H9 (cell line): ENCODE measurements at regions not wholly inside any gene's neighbourhood (a gene's known extent, or its start where the extent isn't known, plus 50 kb on each side); places are given as distances from the start of the nearest gene placed in this dataset.

ENCODE experiments used
- DNase-seq: peaks from one replicate; pipeline ENCODE4 v3.0.0-alpha.2; 2017
- H2AFZ ChIP-seq: one replicate; pipeline ENCODE4 v1.6.1; 2013; ENCODE audit warnings: mild to moderate bottlenecking, low read length, control low read depth, moderate library complexity
- H2AK5ac ChIP-seq: 2 replicates; pipeline ENCODE4 v1.6.1; 2013; ENCODE audit warnings: low read length, control low read depth, mixed read lengths; ENCODE audit not compliant: insufficient read length
- H2BK120ac ChIP-seq: one replicate; pipeline ENCODE4 v1.6.1; 2013; ENCODE audit warnings: low read depth, mild to moderate bottlenecking, low read length, control low read depth, inconsistent platforms; ENCODE audit not compliant: poor library complexity, severe bottlenecking
- H2BK12ac ChIP-seq: 2 replicates; pipeline ENCODE4 v1.6.1; 2013; ENCODE audit warnings: low read length, control low read depth, mixed read lengths, low read depth; ENCODE audit not compliant: insufficient read length
- H2BK15ac ChIP-seq: 2 replicates; pipeline ENCODE4 v1.6.1; 2013; ENCODE audit warnings: low read depth, low read length, control low read depth
- H2BK20ac ChIP-seq: one replicate; pipeline ENCODE4 v1.6.1; 2013; ENCODE audit warnings: low read depth, mild to moderate bottlenecking, low read length, control low read depth, inconsistent platforms; ENCODE audit not compliant: poor library complexity, severe bottlenecking
- H2BK5ac ChIP-seq: 2 replicates; pipeline ENCODE4 v1.6.1; 2013; ENCODE audit warnings: low read length, control low read depth, mixed read lengths; ENCODE audit not compliant: insufficient read length
- H3K14ac ChIP-seq: 2 replicates; pipeline ENCODE4 v1.6.1; 2013; ENCODE audit warnings: low read length, control low read depth; ENCODE audit not compliant: insufficient read depth
- H3K18ac ChIP-seq: 2 replicates; pipeline ENCODE4 v1.6.1; 2013; ENCODE audit warnings: low read depth, mild to moderate bottlenecking, mixed read lengths, low read length, control low read depth; ENCODE audit not compliant: insufficient read length
- H3K23ac ChIP-seq: 2 replicates; pipeline ENCODE4 v1.6.1; 2013; ENCODE audit warnings: low read length, control low read depth, mixed read lengths, low read depth; ENCODE audit not compliant: insufficient read length
- H3K23me2 ChIP-seq: 2 replicates; pipeline ENCODE4 v1.6.1; 2013; ENCODE audit warnings: low read depth, mild to moderate bottlenecking, mixed read lengths, low read length, control low read depth; ENCODE audit not compliant: insufficient read length, poor library complexity, severe bottlenecking
- H3K27ac ChIP-seq: 2 replicates; pipeline ENCODE4 v1.5.1; 2013; ENCODE audit warnings: low read length, control low read depth, mixed read lengths, low read depth; ENCODE audit not compliant: insufficient read length
- H3K27me3 ChIP-seq: 2 replicates; pipeline ENCODE4 v1.6.1; 2013; ENCODE audit warnings: low read length, control low read depth, inconsistent platforms; ENCODE audit not compliant: insufficient read depth
- H3K4ac ChIP-seq: 2 replicates; pipeline ENCODE4 v1.6.1; 2013; ENCODE audit warnings: low read depth, mild to moderate bottlenecking, control low read depth, inconsistent platforms, low read length, moderate library complexity
- H3K4me1 ChIP-seq: 2 replicates; pipeline ENCODE4 v1.6.1; 2013; ENCODE audit warnings: low read length, control low read depth, inconsistent platforms; ENCODE audit not compliant: insufficient read depth
- H3K4me2 ChIP-seq: 2 replicates; pipeline ENCODE4 v1.6.1; 2013; ENCODE audit warnings: low read length, control low read depth, mixed read lengths; ENCODE audit not compliant: insufficient read length, insufficient read depth
- H3K56ac ChIP-seq: 2 replicates; pipeline ENCODE4 v1.6.1; 2013; ENCODE audit warnings: low read depth, mild to moderate bottlenecking, mixed read lengths, low read length, control low read depth; ENCODE audit not compliant: insufficient read length
- H3K79me1 ChIP-seq: 2 replicates; pipeline ENCODE4 v1.6.1; 2013; ENCODE audit warnings: low read depth, mild to moderate bottlenecking, moderate library complexity, low read length, control low read depth, inconsistent platforms; ENCODE audit not compliant: insufficient read depth, poor library complexity, severe bottlenecking
- H3K79me2 ChIP-seq: 2 replicates; pipeline ENCODE4 v1.6.1; 2013; ENCODE audit warnings: low read length, control low read depth, inconsistent platforms; ENCODE audit not compliant: insufficient read depth
- H3K9ac ChIP-seq: 2 replicates; pipeline ENCODE4 v1.6.1; 2013; ENCODE audit warnings: low read length, control low read depth, mixed read lengths; ENCODE audit not compliant: insufficient read length; ENCODE audit errors: extremely low read depth
- H3K9me3 ChIP-seq: one replicate; pipeline ENCODE4 v1.6.1; 2013; ENCODE audit warnings: low read depth, low read length, inconsistent platforms; ENCODE audit not compliant: control insufficient read depth
- H3T11ph ChIP-seq: one replicate; pipeline ENCODE4 v1.6.1; 2013; ENCODE audit warnings: mild to moderate bottlenecking, low read length, control low read depth, inconsistent platforms
- H4K20me1 ChIP-seq: one replicate; pipeline ENCODE4 v1.6.1; 2013; ENCODE audit not compliant: control insufficient read depth, insufficient read length, insufficient read depth
- H4K5ac ChIP-seq: 2 replicates; pipeline ENCODE4 v1.6.1; 2013; ENCODE audit warnings: low read depth, mild to moderate bottlenecking, mixed read lengths, low read length, control low read depth; ENCODE audit not compliant: insufficient read length
- H4K8ac ChIP-seq: replicated peaks from 2 replicates; pipeline ENCODE4 v1.6.1; 2013; ENCODE audit warnings: low read length, control low read depth, mixed read lengths, low read depth; ENCODE audit not compliant: insufficient read length
- H4K91ac ChIP-seq: 2 replicates; pipeline ENCODE4 v1.6.1; 2013; ENCODE audit warnings: low read depth, mild to moderate bottlenecking, moderate library complexity, mixed read lengths, low read length, control low read depth; ENCODE audit not compliant: insufficient read length
- H3K27ac Mint-ChIP-seq, 3 experiments: 2 replicates in 2 of 3; 3 replicates in 1 of 3; pipeline ENCODE4 v1.8.0; 2020 to 2021; ENCODE audit warnings: mixed read lengths in 3 of 3, mild to moderate bottlenecking in 1 of 3, moderate library complexity in 1 of 3
- H3K27me3 Mint-ChIP-seq: 2 replicates; pipeline ENCODE4 v1.8.0; 2021; ENCODE audit warnings: low read depth, mild to moderate bottlenecking, moderate library complexity, mixed read lengths
- H3K36me3 Mint-ChIP-seq, 3 experiments: 2 replicates in 2 of 3; 3 replicates in 1 of 3; pipeline ENCODE4 v1.8.0; 2020 to 2021; ENCODE audit warnings: low read depth in 3 of 3, mixed read lengths in 3 of 3; ENCODE audit not compliant: insufficient read depth in 1 of 3
- H3K4me1 Mint-ChIP-seq, 2 experiments: 2 replicates each; pipeline ENCODE4 v1.8.0; 2020; ENCODE audit warnings: mixed read lengths in 2 of 2
- H3K4me3 Mint-ChIP-seq, 2 experiments: 2 replicates in 1 of 2; 3 replicates in 1 of 2; pipeline ENCODE4 v1.8.0; 2020 to 2021; ENCODE audit warnings: mild to moderate bottlenecking in 2 of 2, mixed read lengths in 2 of 2, moderate library complexity in 1 of 2
- H3K9me3 Mint-ChIP-seq, 2 experiments: 2 replicates in 1 of 2; 3 replicates in 1 of 2; pipeline ENCODE4 v1.8.0; 2020; ENCODE audit warnings: mild to moderate bottlenecking in 2 of 2, mixed read lengths in 2 of 2, moderate library complexity in 1 of 2
- CTCF ChIP-seq: fragments of 200-600 bp; sonication (generic); conservative IDR thresholded peaks from 3 replicates; pipeline ENCODE4 v1.8.0; 2021; ENCODE audit warnings: antibody characterized with exemption, mild to moderate bottlenecking
- whole genome bisulfite sequencing: extraction: QIAGEN DNeasy Blood & Tissue Kit; methylation state at CpG from one replicate; pipeline ENCODE4 v1.1.7; 2013; ENCODE audit warnings: missing lambda C conversion rate, low lambda C conversion rate, mixed read lengths; ENCODE audit not compliant: insufficient read length; ENCODE audit errors: extremely low coverage; 5-methylcytosine and 5-hydroxymethylcytosine counted together

GRCh38 chr1:216921866-216922265, 198.6 kb upstream of the ESRRG start:
- Histone ChIP-seq H3K4ac (no peak overlapping the region), H3K4me1 (no peaks in the 10 kb centered on the region), H4K5ac (no peak overlapping the region), H2BK5ac (no peak overlapping the region), H3K9me3 (no peaks in the 10 kb centered on the region), H3K14ac (no peak overlapping the region), H3K9ac (no peak overlapping the region), H3K79me1 (no peaks in the 10 kb centered on the region), H3K27ac (no peak overlapping the region), H4K91ac (no peak overlapping the region), H4K8ac (no peak overlapping the region), H3T11ph (no peak overlapping the region), H2BK20ac (no peak overlapping the region), H2AFZ (no peak overlapping the region), H2BK12ac (no peak overlapping the region), H3K23ac (no peak overlapping the region), H2BK120ac (no peak overlapping the region), H3K4me2 (no peak overlapping the region), H3K56ac (no peak overlapping the region), H4K20me1 (no peaks in the 10 kb centered on the region), H3K79me2 (no peaks in the 10 kb centered on the region), H2AK5ac (no peak overlapping the region), H3K23me2 (no peaks in the 10 kb centered on the region), H3K27me3 (no peaks in the 10 kb centered on the region), H2BK15ac (no peak overlapping the region), H3K18ac (no peak overlapping the region)
- DNase-seq: no peak
- H3K27me3 Mint-ChIP-seq: no peaks in the 10 kb centered on the region; the same call in 1 of the 2 replicates
- no peak overlapping the region for H3K27ac Mint-ChIP-seq
- WGBS: no CpG with 5 or more reads among the region's 3 CpGs
- H3K4me3 Mint-ChIP-seq: no peak overlapping the region
- no peak for TF ChIP-seq CTCF
- H3K36me3 Mint-ChIP-seq: no peaks in the 10 kb centered on the region
- no peaks in the 10 kb centered on the region for H3K9me3 Mint-ChIP-seq
- H3K4me1 Mint-ChIP-seq: peaks cover 7 to 14% of the 10 kb centered on the region in 2 experiments; a peak in 3 of 4 replicates
